Stimulated activated CD8-positive, alpha-beta memory T cell treated with anti-CD3 and anti-CD28 coated beads, Interleukin-7, amount 100 ng/mL, for 48 hours (primary cell): ENCODE measurements at regions not wholly inside any gene's neighbourhood (a gene's known extent, or its start where the extent isn't known, plus 50 kb on each side); places are given as distances from the start of the nearest gene placed in this dataset.
"Not testable (repeated sequence)": the region's sequence is repeated elsewhere in the genome, so short reads cannot be mapped to it uniquely, and the experiment has no call there.

ENCODE experiments used
- DNase-seq, 2 donors: peaks; one replicate each; pipeline ENCODE4 v3.0.0-alpha.2; 2020; ENCODE audit warnings: low read depth in 1 of 2; ENCODE audit errors: extremely low read depth in 1 of 2

DNA sequence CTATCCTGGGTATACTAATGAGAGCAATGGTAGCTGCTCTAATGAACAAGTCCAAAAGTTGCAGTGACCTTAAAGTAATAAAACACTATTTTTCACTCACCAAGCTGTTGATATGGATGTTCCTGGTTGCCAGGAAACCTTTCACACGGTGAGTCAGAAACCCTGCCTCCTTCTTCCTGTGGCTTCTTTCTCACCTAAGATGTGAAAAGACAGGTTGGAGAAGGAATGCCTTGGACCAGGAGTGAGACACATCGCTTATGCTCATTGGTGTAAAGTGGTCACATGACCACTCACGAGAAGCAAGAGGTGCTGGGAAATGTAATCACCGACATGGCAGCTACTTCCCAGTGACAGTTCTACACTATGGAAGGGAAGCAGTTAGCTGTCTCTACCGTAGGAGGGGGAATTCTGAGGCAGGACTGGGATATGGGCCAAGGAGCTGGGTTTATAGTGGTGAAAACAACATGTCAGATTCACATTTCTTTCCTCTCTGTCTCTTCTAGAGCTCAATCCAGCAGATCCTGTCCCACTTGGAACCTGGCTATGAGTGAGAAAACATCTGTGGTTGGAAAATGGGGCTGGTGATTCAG lies 320.4 kb upstream of the KLF4 start:
- no peak for DNase-seq

DNA sequence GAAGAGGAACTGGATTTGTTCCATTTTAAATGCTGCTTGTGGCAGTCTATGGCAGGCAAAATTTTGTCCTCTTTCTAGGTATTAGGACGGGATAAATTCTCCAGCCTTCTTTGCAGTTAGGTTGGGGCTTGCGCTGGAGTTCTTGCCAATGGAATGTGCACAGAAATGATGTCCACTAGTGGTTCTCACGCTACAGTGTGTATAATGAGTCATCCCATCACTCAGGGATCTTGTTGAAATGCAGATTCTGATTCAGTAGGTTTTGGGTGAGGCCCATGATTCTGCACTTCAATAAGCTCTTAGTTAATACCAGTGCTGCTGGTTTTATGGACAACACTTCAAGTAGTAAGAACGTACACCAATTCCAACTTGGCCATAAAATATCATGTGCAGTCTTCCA lies 317.6 kb upstream of the KLF4 start:
- no peak for DNase-seq

DNA sequence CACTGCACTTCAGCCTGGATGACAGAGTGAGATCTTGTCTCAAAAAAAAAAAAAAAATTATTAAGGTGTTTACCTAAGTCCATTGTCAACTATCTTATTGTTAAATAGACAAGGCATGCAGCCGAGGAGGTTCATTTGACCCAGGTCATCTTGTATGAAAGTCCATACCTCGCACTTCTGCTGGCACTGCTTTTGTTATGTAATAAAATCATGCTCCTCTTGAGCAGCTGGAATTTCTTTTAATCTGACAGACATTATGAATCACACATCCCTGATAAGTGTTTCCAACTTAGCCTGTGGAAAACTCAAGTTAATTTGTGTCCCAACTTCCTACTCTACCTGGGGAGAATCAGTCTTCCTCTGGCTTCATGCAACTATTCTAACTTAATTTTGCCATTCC lies 315.6 kb upstream of the KLF4 start:
- no peak for DNase-seq

DNA sequence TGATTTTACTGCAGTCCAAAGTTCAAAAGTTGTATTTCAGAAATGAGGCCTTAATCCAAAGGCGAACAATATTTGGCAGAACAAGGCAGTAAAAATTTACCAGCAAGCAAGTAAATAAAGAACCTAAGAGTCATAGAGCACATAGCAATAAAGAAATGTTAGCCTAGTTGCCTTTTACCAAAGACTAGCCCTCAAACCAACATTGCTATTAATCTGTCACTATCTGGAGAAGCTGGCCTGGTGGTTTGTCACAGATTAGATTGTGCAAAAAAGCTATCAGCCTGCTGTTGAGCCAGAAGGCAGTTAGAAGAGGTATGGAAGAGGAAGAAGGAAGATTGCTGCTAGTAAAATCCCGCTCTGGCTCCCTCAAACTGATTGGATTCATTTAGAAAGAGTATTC lies 304.7 kb upstream of the KLF4 start:
- DNase-seq: no peak

DNA sequence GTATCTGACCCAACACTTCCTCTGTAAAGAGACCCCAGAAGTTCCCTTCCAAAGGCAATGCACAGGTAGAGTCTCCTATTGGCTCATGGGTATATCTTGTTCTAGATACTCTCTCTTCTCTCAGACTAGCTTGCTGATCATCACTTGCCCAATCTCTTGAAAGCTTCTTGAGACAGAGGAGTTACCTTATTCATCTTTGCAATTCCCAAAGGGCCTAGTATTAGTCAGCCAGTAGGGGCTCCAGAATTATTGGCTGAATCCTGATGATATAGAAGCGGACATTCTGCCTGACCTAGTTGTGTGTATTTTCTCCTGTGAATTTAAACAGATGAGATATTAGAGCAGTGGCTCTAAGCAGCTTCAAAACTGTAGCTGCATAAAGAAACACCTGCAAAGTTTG lies 304.0 kb upstream of the KLF4 start:
- DNase-seq: no peak

DNA sequence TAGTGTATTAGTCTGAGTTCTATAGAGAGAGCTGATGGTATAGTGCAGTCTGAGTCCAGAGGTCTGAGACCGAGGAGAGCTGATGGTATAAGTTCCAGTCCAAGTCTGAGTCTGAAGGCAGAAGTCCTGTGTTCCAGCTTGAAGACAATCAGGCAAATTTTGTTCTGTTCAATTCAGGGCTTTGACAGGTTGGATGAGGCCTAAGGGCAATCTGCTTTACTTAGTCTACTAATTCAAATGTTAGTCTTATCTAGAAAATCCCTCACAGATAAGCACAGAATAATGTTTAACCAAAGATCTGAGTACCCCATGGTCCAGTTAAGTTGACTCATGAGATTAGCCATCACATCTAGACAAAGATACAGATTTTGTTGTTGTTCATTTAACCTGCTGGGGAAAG lies 303.0 kb upstream of the KLF4 start:
- DNase-seq: no peak

DNA sequence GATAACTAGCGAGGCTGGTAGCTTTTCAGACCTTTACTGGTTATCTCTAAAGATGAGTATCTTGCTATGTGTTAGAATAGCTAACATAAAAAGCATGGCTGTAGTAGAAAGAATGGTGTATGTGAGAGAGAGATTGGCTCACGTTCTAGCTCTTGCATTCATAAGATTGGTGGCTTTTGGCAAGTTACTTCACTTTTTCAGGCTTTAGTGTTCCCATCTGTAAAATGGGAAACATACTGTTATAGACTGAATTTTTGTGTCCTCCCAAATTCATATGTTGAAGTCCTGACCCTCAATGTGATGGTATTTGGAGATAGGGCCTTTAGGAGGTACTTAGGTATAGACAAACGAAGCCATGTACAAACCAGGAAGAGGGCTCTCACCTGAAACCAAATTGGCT lies 302.4 kb upstream of the KLF4 start:
- no peak for DNase-seq

DNA sequence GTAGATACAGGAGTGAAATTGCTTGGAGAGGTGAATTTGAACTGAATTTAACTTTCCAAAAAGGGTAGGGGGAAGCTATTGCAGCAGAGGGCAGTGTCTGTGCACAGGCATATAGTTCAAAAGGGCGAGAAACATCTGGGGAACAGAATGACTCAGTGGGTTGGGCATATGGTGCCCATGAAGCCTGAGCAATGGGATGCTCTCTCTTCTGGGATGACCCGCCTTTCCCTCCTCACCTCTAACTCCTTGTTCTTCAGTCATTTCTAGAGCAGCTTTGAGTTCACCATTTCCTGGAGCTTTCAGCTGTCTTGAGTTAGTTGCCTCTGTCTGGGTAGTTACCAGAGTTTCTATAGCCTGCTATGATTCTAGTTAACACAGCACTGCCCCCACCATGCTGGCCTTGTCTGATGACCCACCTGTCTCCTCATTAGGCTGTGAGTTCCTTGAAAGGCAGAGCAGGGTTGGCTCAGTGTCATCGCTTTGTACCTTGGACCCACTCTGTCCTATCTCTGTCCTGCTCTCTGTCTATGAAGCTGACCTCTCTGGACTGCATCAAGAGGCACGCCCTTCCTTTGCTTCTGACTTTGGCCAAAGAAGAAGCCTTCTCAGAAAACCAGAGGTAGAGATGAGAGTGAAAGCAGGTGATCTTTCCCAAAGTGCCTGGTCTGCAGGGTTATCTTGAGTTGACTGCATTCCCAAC lies 299.6 kb upstream of the KLF4 start:
- DNase-seq: no peak

DNA sequence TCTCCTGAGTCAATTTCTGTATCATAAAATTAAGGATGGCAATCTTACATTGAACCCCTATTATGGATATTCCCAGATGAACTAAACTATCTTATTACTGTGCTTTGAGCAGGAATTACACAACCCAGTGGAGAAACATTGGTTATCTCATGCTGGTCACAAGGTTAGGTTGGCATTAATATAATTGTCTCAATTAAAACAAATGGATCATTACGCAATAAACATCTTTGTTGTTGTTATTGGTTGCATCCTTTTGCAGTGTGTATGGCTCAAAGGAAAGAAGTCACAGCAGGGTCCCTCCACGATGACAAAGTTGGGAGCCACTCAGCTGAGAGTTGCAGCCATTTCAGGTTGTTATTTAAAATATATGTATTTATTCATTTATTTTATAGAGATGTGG lies 297.0 kb upstream of the KLF4 start:
- no peak for DNase-seq

DNA sequence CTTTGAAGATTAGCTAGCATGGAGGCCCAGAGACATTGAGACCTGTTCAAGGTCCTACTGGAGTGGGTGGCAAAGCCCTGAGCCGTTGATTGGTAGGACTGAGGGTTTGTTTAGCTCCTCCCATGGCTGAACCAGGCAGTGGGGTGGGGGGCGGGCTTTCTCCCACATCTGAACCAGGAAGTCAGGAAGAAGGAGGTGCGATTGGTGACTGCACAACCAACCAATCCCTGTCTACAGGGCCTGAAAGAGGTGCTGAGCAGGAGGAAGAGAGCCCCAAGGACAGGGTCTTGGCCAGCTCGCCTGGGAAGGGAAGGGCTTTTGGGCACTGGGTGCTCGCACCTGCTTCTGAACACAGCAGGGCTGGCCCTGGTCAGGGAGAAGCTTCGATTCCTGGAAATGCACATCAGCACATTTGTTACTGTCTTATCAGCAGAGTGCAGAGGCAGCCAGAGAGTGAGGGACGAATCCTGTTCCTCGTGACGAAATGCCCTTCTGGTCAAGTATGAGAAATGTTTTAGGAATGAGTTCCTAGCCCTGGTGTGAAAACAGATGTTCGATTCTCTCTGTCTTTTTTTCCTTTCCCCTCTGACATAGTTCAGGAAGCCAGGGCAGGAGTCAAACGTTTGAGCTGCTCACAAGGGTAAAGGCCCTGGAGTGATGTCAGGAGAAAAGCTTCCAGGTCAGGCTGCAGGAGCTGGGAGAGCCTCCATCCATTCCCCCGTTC lies 294.8 kb upstream of the KLF4 start:
- no peak for DNase-seq

DNA sequence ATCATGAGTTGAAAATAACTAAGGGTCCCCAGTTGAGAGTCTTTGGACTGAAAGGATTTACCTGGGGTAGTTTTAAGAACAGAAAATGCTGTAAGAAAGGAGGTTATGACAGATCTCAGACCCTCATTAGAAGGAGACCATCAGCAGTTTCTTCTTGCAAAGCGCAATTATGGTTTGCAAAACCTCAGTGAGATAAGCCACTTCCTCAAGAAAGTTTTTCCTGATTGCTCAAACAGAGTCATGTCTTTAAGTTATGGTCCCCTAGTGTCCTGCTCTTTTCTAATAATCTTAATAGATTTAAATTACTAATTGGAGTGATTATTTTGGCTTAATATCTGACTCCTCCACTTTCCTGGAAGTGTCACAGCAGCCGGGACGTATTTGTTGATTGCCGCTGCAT lies 293.2 kb upstream of the KLF4 start:
- DNase-seq: no peak

DNA sequence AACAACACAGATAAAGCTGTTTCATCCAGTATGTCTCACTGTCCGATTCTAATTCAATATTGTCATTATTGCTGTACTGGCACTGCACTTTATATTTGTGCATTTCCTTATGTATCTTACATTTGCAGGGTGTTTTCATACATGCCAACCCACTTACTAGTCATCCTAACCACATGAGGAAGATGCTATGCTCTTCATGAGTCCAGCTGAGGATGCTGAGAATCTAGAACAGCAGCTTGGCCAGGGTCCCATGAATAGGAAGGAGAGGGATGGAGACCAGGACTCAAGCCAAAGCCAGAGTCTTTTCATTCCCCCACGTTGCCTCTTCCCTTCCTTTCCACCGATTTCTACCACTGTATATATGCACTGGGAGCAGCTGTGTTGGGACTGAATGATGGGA lies 292.8 kb upstream of the KLF4 start:
- no peak for DNase-seq

DNA sequence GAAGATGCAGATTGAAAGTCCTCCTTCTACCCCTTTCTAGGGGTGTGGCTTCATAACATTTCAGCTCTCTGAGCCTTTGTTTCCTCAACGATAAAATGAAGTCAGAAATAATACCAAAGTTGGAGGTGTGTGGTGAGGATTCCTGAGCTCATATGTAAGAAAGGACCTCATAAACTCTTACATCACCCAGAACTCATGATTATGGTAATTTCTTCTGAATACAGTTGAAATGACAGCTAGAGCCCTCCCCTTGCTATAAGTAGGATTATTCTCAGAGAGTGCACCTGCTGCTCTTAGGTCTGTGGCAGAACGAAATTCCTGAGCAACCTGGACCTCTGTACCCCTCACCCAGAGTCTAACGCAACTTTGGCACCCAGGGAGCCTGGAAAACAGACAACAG lies 291.4 kb upstream of the KLF4 start:
- no peak for DNase-seq

DNA sequence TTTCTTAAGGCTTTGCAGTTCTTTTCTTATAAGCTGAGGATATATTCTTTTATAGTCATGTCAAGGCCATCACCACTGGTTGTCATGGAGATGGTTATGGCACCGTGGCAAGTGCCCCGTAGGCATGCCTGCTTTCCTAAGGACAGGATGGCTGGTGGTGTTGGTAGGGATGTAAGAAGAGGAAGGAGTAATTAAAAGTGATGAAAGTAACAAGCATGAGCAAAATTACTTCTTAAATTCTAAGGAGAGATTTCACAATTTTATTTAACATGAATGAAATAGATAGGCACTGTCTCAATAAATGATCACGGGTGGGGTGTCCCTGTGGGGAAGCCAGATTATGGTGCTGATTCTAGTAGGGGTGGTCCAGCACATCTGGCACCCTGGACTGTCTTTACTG lies 290.2 kb upstream of the KLF4 start:
- no peak for DNase-seq

DNA sequence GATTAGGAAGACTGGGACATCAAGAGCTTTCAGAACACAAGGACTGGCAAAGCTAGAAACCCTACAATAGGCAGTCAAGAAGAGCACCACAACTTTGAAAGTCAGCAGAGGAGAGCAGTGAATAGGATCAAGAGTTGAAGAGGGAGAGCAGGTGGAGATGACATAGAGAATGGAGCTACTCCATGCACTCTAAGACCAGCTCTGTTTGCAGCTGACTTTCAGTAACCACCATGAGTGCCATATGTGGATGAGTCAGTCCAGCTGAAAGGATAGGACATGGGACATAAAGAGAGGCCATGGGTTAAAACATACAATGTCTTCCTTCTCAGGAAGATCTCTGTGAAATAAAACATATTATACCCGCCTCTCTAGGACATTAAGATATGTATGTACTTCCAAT lies 289.1 kb upstream of the KLF4 start:
- DNase-seq: no peak

DNA sequence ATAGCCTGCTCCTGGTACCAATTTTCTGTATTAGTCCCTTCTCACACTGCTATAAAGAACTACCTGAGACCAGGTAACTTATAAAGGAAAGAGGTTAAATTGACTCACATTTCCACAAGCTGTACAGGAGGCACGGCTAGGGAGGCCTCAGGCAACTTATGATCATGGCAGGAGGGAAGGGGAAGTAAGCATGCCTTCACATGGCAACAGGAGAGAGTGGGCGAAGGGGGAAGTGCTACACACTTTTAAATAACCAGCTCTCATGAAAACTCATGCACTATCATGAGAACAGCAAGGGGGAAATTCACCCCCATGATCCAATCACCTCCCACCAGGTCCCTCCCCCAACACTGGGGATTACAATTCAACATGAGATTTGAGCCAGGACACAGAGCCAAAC lies 284.5 kb upstream of the KLF4 start:
- not testable (repeated sequence) for DNase-seq

DNA sequence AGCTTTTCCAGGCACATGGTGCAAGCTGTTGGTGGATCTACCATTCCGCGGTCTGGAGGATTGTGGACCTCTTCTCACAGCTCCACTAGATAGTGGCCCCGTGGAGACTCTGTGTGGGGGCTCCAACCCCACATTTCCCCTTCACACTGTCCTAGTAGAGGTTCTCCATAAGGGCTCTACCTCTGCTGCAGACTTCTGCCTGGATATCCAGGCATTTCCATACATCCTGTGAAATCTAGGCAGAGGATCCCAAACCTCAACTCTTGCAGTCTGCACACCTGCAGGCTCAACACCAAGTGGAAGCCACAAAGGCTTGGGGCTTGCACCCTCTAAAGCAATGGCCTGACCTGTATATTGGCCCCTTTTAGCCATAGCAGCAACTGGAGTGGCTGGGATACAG lies 283.4 kb upstream of the KLF4 start:
- DNase-seq: no peak

DNA sequence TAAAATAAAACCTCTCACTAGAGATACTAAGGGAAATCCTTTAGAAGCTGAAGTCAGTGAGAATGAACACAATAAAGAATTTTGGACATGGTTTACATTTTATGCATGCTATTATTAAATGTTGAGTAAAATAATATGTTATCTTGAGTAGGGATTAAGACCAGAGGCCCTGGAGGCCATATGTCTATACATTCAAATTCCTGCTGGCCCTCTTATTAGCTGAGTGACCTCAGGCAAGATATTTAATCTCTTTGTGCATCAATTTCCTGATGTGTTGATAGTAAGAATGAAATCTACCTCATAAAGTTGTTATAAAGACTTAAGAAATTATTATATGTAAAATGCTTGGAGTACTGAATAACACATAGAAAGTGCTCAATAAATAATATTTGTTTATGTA lies 281.1 kb upstream of the KLF4 start:
- DNase-seq: no peak

DNA sequence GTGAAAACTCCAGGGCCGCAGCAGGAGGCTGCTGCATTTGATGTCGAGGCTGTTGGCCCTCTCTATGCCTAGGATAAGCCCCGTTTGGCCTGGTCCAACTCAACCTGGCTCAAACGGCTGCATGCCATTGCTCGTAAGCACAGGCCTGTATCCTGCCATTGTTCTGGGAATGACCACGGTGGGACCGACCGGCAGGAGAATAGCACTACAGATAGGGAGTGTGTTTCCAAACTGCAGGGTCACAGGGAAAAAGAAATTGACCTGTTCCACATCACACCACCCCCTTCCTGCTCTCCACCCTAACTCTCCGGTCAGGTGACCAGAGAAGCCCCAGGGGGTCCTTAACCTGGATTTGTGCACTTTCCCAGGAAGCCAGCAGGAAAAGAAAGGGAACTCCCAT lies 278.7 kb upstream of the KLF4 start:
- DNase-seq: no peak

DNA sequence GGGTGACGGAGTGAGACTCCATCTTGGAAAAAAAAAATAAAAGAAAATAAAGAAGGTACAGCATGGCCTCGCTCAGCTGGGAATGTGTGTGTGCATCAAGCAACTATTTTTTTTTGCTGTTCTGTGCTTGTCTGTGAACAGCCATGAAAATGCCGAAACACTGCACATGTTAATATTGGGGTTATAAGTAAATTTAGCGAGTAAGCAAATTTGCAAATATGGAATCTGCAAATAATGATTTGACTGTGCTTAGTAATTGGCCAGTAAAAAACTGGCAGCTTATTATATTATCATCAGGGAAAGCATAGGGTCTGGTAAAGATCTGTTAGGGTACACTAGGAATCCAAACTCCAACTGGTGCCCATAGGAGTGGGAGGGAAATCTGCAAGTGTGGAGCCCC lies 278.1 kb upstream of the KLF4 start:
- DNase-seq: no peak

DNA sequence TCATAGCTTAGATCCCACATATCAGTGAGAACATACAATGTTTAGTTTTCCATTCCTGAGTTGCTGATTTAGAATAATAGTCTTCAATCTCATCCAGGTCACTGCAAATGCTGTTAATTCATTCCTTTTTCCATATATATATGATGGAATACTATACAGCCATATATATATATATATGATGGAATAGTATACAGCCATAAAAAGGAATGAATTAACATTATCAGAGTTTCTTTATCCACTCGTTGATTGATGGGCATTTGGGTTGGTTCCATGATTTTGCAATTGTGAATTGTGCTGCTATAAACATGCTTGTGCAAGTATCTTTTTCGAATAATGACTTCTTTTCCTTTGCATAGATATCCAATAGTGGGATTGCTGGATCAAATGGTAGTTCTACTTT lies 273.9 kb upstream of the KLF4 start:
- DNase-seq: not testable (repeated sequence)

DNA sequence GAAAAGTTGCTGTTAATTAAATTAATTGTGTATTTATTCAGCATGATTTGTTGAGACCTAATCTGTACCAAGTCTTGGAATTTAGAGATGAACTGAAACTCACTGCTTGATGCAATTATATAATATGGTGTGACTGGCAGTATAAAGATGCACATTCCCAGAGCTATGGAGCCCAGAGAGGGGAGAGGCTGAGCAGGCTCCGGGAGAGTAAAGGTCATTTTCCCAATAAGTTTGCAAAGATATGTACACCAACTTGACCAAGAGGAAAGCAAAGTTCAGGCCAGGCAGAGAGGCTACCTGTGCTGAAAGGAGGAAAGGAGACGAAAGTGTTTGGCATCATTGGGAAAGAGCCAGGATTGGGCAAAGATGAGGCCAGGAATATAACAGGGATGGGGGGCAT lies 271.7 kb upstream of the KLF4 start:
- DNase-seq: no peak
